Astrocyte (in vitro differentiated cells and primary cell): ENCODE measurements at regions not wholly inside any gene's neighbourhood (a gene's known extent, or its start where the extent isn't known, plus 50 kb on each side); places are given as distances from the start of the nearest gene placed in this dataset.

Experiments
- DNase-seq: peaks from one replicate; pipeline ENCODE4 v3.0.0-alpha.2; 2010; ENCODE audit warnings: low read depth
- FAIRE-seq: peaks from 2 replicates; lab custom pipeline; 2011; peaks lifted over from hg19 to GRCh38; lab: Jason Lieb, UNC
- H2AFZ ChIP-seq: 2 replicates; pipeline ENCODE4 v1.6.0; 2012; ENCODE audit warnings: low read depth, low read length, inconsistent platforms
- H3K27ac ChIP-seq: 2 replicates; pipeline ENCODE4 v1.5.1; 2011; ENCODE audit warnings: low read depth, low read length, inconsistent platforms
- H3K27me3 ChIP-seq: 2 replicates; pipeline ENCODE4 v1.6.0; 2011; ENCODE audit warnings: low read length, inconsistent platforms; ENCODE audit not compliant: insufficient read depth
- H3K36me3 ChIP-seq: 2 replicates; pipeline ENCODE4 v1.5.1; 2011; ENCODE audit warnings: low read length, inconsistent platforms; ENCODE audit not compliant: insufficient read depth
- H3K4me1 ChIP-seq: 2 replicates; pipeline ENCODE4 v1.5.1; 2011; ENCODE audit warnings: low read length, inconsistent platforms; ENCODE audit not compliant: insufficient read depth
- H3K4me2 ChIP-seq: 2 replicates; pipeline ENCODE4 v1.6.0; 2012; ENCODE audit warnings: low read length, inconsistent platforms
- H3K4me3 ChIP-seq: 2 replicates; pipeline ENCODE4 v1.5.1; 2011; ENCODE audit warnings: low read depth, mild to moderate bottlenecking, low read length, inconsistent platforms; ENCODE audit not compliant: insufficient read depth
- H3K79me2 ChIP-seq: 2 replicates; pipeline ENCODE4 v1.6.0; 2012; ENCODE audit warnings: mild to moderate bottlenecking, low read length, inconsistent platforms; ENCODE audit not compliant: insufficient read depth
- H3K9ac ChIP-seq: 2 replicates; pipeline ENCODE4 v1.6.0; 2012; ENCODE audit warnings: mild to moderate bottlenecking, low read length, inconsistent platforms
- H3K9me3 ChIP-seq: 2 replicates; pipeline ENCODE4 v1.5.1; 2012; ENCODE audit warnings: low read depth, mild to moderate bottlenecking, low read length, inconsistent platforms; ENCODE audit not compliant: insufficient read depth
- H4K20me1 ChIP-seq: 2 replicates; pipeline ENCODE4 v1.6.0; 2012; ENCODE audit warnings: low read length, inconsistent platforms; ENCODE audit not compliant: insufficient read depth
- H3K27ac Mint-ChIP-seq: one replicate; pipeline ENCODE4 v1.8.0; 2021; ENCODE audit warnings: mild to moderate bottlenecking, mixed read lengths; ENCODE audit not compliant: unreplicated experiment
- H3K27me3 Mint-ChIP-seq: one replicate; pipeline ENCODE4 v1.8.0; 2021; ENCODE audit warnings: low read depth, mixed read lengths; ENCODE audit not compliant: unreplicated experiment
- H3K36me3 Mint-ChIP-seq: one replicate; pipeline ENCODE4 v1.8.0; 2021; ENCODE audit warnings: low read depth, mixed read lengths; ENCODE audit not compliant: unreplicated experiment
- H3K4me1 Mint-ChIP-seq: one replicate; pipeline ENCODE4 v1.8.0; 2021; ENCODE audit warnings: low read depth, mixed read lengths; ENCODE audit not compliant: unreplicated experiment
- H3K4me3 Mint-ChIP-seq: one replicate; pipeline ENCODE4 v1.8.0; 2021; ENCODE audit warnings: mild to moderate bottlenecking, moderate library complexity, mixed read lengths; ENCODE audit not compliant: unreplicated experiment
- H3K9me3 Mint-ChIP-seq: one replicate; pipeline ENCODE4 v1.8.0; 2021; ENCODE audit warnings: mild to moderate bottlenecking, mixed read lengths; ENCODE audit not compliant: unreplicated experiment
- CTCF ChIP-seq: IDR thresholded peaks from 2 replicates; pipeline ENCODE4 v1.5.1; 2011; ENCODE audit warnings: low read depth, mild to moderate bottlenecking, inconsistent platforms, low read length, moderate library complexity; ENCODE audit not compliant: insufficient read depth
- EZH2 ChIP-seq: IDR thresholded peaks from 2 replicates; pipeline ENCODE4 v1.6.1; 2012; ENCODE audit warnings: mild to moderate bottlenecking, low read length, inconsistent platforms; ENCODE audit not compliant: insufficient read depth

- TF ChIP-seq EZH2: no peak
- TF ChIP-seq CTCF: no peak
Observed at GRCh38 chr20:39106791-39107190, 144.6 kb downstream of the DHX35 start.

GRCh38 chr20:39105551-39105950 lies 143.4 kb downstream of the DHX35 start:
- H3K36me3 ChIP-seq: no peaks in the 10 kb centered on the region
- Mint-ChIP-seq H3K4me3 (no peak overlapping the region), H3K9me3 (peaks cover 15% of the 10 kb centered on the region)

More at GRCh38 chr20:39106791-39107190, 144.6 kb downstream of the DHX35 start:
- peaks cover 9% of the 10 kb centered on the region for H3K27me3 ChIP-seq
- no peak overlapping the region for H3K4me3 ChIP-seq
- no peak overlapping the region for H3K27ac ChIP-seq
- Mint-ChIP-seq H3K27ac (no peak overlapping the region), H3K36me3 (no peaks in the 10 kb centered on the region), H3K4me1 (peaks cover under 1% of the 10 kb centered on the region), H3K9me3 (peaks cover 15% of the 10 kb centered on the region), H3K27me3 (peaks cover 8% of the 10 kb centered on the region), H3K4me3 (no peak overlapping the region)
- no peak overlapping the region for H2AFZ ChIP-seq
- no peak for DNase-seq
- H3K4me2 ChIP-seq: no peak overlapping the region
- no peaks in the 10 kb centered on the region for H3K9me3 ChIP-seq
- H3K4me1 ChIP-seq: peaks cover 10% of the 10 kb centered on the region
- no peaks in the 10 kb centered on the region for H3K79me2 ChIP-seq
- no peak for FAIRE-seq
- H3K9ac ChIP-seq: no peak overlapping the region
- H4K20me1 ChIP-seq: no peaks in the 10 kb centered on the region
- no peaks in the 10 kb centered on the region for H3K36me3 ChIP-seq

More at GRCh38 chr20:39105551-39105950, 143.4 kb downstream of the DHX35 start:
- Histone ChIP-seq H3K27ac (no peak overlapping the region), H3K9me3 (no peaks in the 10 kb centered on the region), H3K79me2 (no peaks in the 10 kb centered on the region), H3K4me3 (no peak overlapping the region), H3K4me1 (peaks cover 10% of the 10 kb centered on the region), H3K27me3 (peaks cover 4% of the 10 kb centered on the region), H4K20me1 (no peaks in the 10 kb centered on the region), H3K4me2 (no peak overlapping the region), H2AFZ (no peak overlapping the region), H3K9ac (no peak overlapping the region)
- TF ChIP-seq EZH2: no peak
- no peak for TF ChIP-seq CTCF
- H3K36me3 Mint-ChIP-seq: no peaks in the 10 kb centered on the region
- no peaks in the 10 kb centered on the region for H3K4me1 Mint-ChIP-seq
- no peak for DNase-seq
- FAIRE-seq: no peak
- peaks cover 10% of the 10 kb centered on the region for H3K27me3 Mint-ChIP-seq
- no peak overlapping the region for H3K27ac Mint-ChIP-seq
